ENCODE measurements at regions not wholly inside any gene's neighbourhood (a gene's known extent, or its start where the extent isn't known, plus 50 kb on each side); places are given as distances from the start of the nearest gene placed in this dataset.

DNA sequence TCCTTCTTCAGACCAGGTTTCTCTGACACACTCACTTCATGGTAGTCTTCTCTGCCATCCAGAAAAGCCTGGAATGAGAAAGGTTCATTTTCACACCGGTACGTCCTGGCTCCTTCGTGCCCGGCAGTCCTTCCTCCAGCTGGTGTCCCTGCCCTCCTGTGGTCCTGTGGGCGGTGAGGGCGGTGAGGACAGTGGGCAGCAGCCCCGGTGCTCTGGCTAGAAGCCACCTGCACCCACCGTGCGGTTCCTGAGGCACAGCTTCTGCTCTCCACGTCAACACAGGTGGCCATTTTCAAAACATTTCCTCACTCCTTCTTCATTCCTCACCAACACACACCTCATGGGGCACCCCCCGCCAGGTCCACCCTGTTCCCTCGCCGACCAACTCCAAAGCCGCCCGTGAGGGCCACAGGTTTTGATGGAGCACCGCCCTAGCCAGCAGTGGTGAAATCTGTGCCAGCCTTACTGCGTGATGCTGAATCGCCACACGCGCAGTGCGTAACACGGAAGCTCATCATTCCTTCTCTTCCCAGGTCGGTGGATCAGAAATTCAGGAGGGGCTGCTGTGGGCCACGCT is 251.4 kb upstream of the RNF32 start:
- no peaks in the 10 kb centered on the region; the same call in 2 of the 3 replicates for H3K36me3 Mint-ChIP-seq (ENCODE audit: low read depth)
- Histone ChIP-seq H3K27me3 (ENCODE audit: insufficient read depth) (no peaks in the 10 kb centered on the region), H4K20me1 (replicated peaks; ENCODE audit: insufficient read depth) (no peaks in the 10 kb centered on the region), H3K9me2 (ENCODE audit: insufficient read depth) (no peaks in the 10 kb centered on the region), H3K4me1 (ENCODE audit: insufficient read depth) (no peaks in the 10 kb centered on the region), H3F3A (replicated peaks; ENCODE audit: low read depth) (no peaks in the 10 kb centered on the region), H3K4me3 (no peak overlapping the region), H3K79me2 (replicated peaks; ENCODE audit: insufficient read depth) (no peaks in the 10 kb centered on the region), H3K36me3 (ENCODE audit: insufficient read depth) (no peaks in the 10 kb centered on the region), H3K4me2 (no peak overlapping the region), H2AFZ (no peak overlapping the region), H3K27ac (ENCODE audit: low read depth) (no peak overlapping the region)
- H3K27me3 Mint-ChIP-seq (ENCODE audit: insufficient read depth, low read depth, poor library complexity), result peaks cover 7% of the 10 kb centered on the region
- TF ChIP-seq, protein P1, sequence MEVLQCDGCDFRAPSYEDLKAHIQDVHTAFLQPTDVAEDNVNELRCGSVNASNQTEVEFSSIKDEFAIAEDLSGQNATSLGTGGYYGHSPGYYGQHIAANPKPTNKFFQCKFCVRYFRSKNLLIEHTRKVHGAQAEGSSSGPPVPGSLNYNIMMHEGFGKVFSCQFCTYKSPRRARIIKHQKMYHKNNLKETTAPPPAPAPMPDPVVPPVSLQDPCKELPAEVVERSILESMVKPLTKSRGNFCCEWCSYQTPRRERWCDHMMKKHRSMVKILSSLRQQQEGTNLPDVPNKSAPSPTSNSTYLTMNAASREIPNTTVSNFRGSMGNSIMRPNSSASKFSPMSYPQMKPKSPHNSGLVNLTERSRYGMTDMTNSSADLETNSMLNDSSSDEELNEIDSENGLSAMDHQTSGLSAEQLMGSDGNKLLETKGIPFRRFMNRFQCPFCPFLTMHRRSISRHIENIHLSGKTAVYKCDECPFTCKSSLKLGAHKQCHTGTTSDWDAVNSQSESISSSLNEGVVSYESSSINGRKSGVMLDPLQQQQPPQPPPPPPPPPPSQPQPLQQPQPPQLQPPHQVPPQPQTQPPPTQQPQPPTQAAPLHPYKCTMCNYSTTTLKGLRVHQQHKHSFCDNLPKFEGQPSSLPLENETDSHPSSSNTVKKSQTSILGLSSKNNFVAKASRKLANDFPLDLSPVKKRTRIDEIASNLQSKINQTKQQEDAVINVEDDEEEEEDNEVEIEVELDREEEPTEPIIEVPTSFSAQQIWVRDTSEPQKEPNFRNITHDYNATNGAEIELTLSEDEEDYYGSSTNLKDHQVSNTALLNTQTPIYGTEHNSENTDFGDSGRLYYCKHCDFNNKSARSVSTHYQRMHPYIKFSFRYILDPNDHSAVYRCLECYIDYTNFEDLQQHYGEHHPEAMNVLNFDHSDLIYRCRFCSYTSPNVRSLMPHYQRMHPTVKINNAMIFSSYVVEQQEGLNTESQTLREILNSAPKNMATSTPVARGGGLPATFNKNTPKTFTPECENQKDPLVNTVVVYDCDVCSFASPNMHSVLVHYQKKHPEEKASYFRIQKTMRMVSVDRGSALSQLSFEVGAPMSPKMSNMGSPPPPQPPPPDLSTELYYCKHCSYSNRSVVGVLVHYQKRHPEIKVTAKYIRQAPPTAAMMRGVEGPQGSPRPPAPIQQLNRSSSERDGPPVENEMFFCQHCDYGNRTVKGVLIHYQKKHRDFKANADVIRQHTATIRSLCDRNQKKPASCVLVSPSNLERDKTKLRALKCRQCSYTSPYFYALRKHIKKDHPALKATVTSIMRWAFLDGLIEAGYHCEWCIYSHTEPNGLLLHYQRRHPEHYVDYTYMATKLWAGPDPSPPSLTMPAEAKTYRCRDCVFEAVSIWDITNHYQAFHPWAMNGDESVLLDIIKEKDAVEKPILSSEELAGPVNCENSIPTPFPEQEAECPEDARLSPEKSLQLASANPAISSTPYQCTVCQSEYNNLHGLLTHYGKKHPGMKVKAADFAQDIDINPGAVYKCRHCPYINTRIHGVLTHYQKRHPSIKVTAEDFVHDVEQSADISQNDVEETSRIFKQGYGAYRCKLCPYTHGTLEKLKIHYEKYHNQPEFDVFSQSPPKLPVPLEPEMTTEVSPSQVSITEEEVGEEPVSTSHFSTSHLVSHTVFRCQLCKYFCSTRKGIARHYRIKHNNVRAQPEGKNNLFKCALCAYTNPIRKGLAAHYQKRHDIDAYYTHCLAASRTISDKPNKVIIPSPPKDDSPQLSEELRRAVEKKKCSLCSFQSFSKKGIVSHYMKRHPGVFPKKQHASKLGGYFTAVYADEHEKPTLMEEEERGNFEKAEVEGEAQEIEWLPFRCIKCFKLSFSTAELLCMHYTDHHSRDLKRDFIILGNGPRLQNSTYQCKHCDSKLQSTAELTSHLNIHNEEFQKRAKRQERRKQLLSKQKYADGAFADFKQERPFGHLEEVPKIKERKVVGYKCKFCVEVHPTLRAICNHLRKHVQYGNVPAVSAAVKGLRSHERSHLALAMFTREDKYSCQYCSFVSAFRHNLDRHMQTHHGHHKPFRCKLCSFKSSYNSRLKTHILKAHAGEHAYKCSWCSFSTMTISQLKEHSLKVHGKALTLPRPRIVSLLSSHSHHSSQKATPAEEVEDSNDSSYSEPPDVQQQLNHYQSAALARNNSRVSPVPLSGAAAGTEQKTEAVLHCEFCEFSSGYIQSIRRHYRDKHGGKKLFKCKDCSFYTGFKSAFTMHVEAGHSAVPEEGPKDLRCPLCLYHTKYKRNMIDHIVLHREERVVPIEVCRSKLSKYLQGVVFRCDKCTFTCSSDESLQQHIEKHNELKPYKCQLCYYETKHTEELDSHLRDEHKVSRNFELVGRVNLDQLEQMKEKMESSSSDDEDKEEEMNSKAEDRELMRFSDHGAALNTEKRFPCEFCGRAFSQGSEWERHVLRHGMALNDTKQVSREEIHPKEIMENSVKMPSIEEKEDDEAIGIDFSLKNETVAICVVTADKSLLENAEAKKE (CRISPR knock-in tag; IDR thresholded peaks at IDR 0.05), result no peak
- TF ChIP-seq NANOG (IDR thresholded peaks at IDR 0.05; ENCODE audit: borderline replicate concordance) (no peak), STAT1 (IDR thresholded peaks at IDR 0.05; ENCODE audit: unreplicated experiment) (no peak), POLR2AphosphoS5 (IDR thresholded peaks at IDR 0.05; ENCODE audit: low read depth) (no peak), CREB1 (CRISPR knock-in tag; IDR thresholded peaks at IDR 0.05; ENCODE audit: low read depth) (no peak), EZH2phosphoT487 (IDR thresholded peaks at IDR 0.05; ENCODE audit: unreplicated experiment) (no peak), EZH2 (IDR thresholded peaks at IDR 0.05; ENCODE audit: low read depth, unreplicated experiment) (no peak), ZNF331 (CRISPR knock-in tag; IDR thresholded peaks at IDR 0.05; ENCODE audit: low read depth) (no peak), ZNF114 (CRISPR knock-in tag; IDR thresholded peaks at IDR 0.05) (no peak), JUNB (IDR thresholded peaks at IDR 0.05; ENCODE audit: unreplicated experiment) (no peak)
- TF ChIP-seq, protein P2, sequence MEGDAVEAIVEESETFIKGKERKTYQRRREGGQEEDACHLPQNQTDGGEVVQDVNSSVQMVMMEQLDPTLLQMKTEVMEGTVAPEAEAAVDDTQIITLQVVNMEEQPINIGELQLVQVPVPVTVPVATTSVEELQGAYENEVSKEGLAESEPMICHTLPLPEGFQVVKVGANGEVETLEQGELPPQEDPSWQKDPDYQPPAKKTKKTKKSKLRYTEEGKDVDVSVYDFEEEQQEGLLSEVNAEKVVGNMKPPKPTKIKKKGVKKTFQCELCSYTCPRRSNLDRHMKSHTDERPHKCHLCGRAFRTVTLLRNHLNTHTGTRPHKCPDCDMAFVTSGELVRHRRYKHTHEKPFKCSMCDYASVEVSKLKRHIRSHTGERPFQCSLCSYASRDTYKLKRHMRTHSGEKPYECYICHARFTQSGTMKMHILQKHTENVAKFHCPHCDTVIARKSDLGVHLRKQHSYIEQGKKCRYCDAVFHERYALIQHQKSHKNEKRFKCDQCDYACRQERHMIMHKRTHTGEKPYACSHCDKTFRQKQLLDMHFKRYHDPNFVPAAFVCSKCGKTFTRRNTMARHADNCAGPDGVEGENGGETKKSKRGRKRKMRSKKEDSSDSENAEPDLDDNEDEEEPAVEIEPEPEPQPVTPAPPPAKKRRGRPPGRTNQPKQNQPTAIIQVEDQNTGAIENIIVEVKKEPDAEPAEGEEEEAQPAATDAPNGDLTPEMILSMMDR (conservative IDR thresholded peaks at IDR 0.05; ENCODE audit: low read depth in 2 of 2), result no peak
- TF ChIP-seq, protein P3, sequence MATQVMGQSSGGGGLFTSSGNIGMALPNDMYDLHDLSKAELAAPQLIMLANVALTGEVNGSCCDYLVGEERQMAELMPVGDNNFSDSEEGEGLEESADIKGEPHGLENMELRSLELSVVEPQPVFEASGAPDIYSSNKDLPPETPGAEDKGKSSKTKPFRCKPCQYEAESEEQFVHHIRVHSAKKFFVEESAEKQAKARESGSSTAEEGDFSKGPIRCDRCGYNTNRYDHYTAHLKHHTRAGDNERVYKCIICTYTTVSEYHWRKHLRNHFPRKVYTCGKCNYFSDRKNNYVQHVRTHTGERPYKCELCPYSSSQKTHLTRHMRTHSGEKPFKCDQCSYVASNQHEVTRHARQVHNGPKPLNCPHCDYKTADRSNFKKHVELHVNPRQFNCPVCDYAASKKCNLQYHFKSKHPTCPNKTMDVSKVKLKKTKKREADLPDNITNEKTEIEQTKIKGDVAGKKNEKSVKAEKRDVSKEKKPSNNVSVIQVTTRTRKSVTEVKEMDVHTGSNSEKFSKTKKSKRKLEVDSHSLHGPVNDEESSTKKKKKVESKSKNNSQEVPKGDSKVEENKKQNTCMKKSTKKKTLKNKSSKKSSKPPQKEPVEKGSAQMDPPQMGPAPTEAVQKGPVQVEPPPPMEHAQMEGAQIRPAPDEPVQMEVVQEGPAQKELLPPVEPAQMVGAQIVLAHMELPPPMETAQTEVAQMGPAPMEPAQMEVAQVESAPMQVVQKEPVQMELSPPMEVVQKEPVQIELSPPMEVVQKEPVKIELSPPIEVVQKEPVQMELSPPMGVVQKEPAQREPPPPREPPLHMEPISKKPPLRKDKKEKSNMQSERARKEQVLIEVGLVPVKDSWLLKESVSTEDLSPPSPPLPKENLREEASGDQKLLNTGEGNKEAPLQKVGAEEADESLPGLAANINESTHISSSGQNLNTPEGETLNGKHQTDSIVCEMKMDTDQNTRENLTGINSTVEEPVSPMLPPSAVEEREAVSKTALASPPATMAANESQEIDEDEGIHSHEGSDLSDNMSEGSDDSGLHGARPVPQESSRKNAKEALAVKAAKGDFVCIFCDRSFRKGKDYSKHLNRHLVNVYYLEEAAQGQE (IDR thresholded peaks at IDR 0.05; ENCODE audit: unreplicated experiment), result no peak
- TF ChIP-seq, protein P4, sequence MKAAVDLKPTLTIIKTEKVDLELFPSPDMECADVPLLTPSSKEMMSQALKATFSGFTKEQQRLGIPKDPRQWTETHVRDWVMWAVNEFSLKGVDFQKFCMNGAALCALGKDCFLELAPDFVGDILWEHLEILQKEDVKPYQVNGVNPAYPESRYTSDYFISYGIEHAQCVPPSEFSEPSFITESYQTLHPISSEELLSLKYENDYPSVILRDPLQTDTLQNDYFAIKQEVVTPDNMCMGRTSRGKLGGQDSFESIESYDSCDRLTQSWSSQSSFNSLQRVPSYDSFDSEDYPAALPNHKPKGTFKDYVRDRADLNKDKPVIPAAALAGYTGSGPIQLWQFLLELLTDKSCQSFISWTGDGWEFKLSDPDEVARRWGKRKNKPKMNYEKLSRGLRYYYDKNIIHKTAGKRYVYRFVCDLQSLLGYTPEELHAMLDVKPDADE (IDR thresholded peaks at IDR 0.05), result no peak
- peaks cover 5% of the 10 kb centered on the region; the same call in 2 of the 3 replicates for H3K4me1 Mint-ChIP-seq
- no peak for ATAC-seq
- no peak overlapping the region for H3K27ac Mint-ChIP-seq
- peaks cover 3% of the 10 kb centered on the region; the same call in 2 of the 3 replicates for H3K9me3 Mint-ChIP-seq
- DNase-seq (ENCODE audit: low spot score), result no peak
- no peak overlapping the region for H3K4me3 Mint-ChIP-seq

All from GM23338 (cell line).